GM19455 (cell line): ENCODE measurements at regions not wholly inside any gene's neighbourhood (a gene's known extent, or its start where the extent isn't known, plus 50 kb on each side); places are given as distances from the start of the nearest gene placed in this dataset.

Source experiments
- ATAC-seq: cut with Tn5 transposase; IDR thresholded peaks from one replicate; pipeline ENCODE4 v1.9.1; 2021; ENCODE audit not compliant: unreplicated experiment

GRCh38 chr6:104621396-104621795, 238.3 kb downstream of the HACE1 start:
- ATAC-seq: no peak

- no peak for ATAC-seq
Observed at GRCh38 chr6:104617591-104617990, 242.1 kb downstream of the HACE1 start.

GRCh38 chr6:104614394-104614793, 245.3 kb downstream of the HACE1 start:
- no peak for ATAC-seq

GRCh38 chr6:104613416-104614001, 246.2 kb downstream of the HACE1 start:
- no peak for ATAC-seq

- ATAC-seq: no peak
Observed at GRCh38 chr6:104612541-104612940, 247.2 kb downstream of the HACE1 start.

GRCh38 chr6:104608101-104608500, 251.6 kb downstream of the HACE1 start:
- ATAC-seq: no peak

GRCh38 chr6:104607501-104607900, 252.2 kb downstream of the HACE1 start:
- ATAC-seq: no peak

- no peak for ATAC-seq
Observed at GRCh38 chr6:104606361-104606760, 253.4 kb downstream of the HACE1 start.

GRCh38 chr6:104604685-104605084, 255.0 kb downstream of the HACE1 start:
- no peak for ATAC-seq

GRCh38 chr6:104603108-104603745, 256.5 kb downstream of the HACE1 start:
- ATAC-seq: no peak

- ATAC-seq: no peak
Observed at GRCh38 chr6:104601721-104602120, 258.0 kb downstream of the HACE1 start.

GRCh38 chr6:104601131-104601651, 258.5 kb downstream of the HACE1 start:
- no peak for ATAC-seq

GRCh38 chr6:104600639-104600931, 259.1 kb downstream of the HACE1 start:
- ATAC-seq: no peak

GRCh38 chr6:104599821-104600638, 259.7 kb downstream of the HACE1 start:
- ATAC-seq: no peak

GRCh38 chr6:104597541-104598050, 262.1 kb downstream of the HACE1 start:
- no peak for ATAC-seq

GRCh38 chr6:104596091-104596490, 263.6 kb downstream of the HACE1 start:
- no peak for ATAC-seq

GRCh38 chr6:104595311-104595820, 264.4 kb downstream of the HACE1 start:
- no peak for ATAC-seq

- no peak for ATAC-seq
Observed at GRCh38 chr6:104591573-104592334, 268.0 kb downstream of the HACE1 start.

GRCh38 chr6:104589940-104590339, 269.8 kb downstream of the HACE1 start:
- ATAC-seq: no peak

- ATAC-seq: no peak
Observed at GRCh38 chr6:104585646-104586045, 274.1 kb downstream of the HACE1 start.

- ATAC-seq: no peak
Observed at GRCh38 chr6:104580452-104580851, 279.3 kb downstream of the HACE1 start.
